SU-DHL-6 (cell line): ENCODE measurements at regions not wholly inside any gene's neighbourhood (a gene's known extent, or its start where the extent isn't known, plus 50 kb on each side); places are given as distances from the start of the nearest gene placed in this dataset.

Experiments used
- EZH2phosphoT487 ChIP-seq: fragments of 200-600 bp; sonication (generic), shearing (Covaris generic); conservative IDR thresholded peaks from 2 replicates; pipeline ENCODE4 v1.6.1; 2018; ENCODE audit warnings: mild to moderate bottlenecking, antibody characterized with exemption, low read length, moderate library complexity, mixed read lengths
- TF ChIP-seq, protein P1 (sequence below): fragments of 200-600 bp; sonication (generic); IDR thresholded peaks from one replicate; pipeline ENCODE4 v1.5.1; 2017; ENCODE audit warnings: antibody characterized with exemption, mild to moderate bottlenecking, low read length, moderate library complexity; ENCODE audit not compliant: insufficient read depth, poor library complexity, severe bottlenecking

DNA sequence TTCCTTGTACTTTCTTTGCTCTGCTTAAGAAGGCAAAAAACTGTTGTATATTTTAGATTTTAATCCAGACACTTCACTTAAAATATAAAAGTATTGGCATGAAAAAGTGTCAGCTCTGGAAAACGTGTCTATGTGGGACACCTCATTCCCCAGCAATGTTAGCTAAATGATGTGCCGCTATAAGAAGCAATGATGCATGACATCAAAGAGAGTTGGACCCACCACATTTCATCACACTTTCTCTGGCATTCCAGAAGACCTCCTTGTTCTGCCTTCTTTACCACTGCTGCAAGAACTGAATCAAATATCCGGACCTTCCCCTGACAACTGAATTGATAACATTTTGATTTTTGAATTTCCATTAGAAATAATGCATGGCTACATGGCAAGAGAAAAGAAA, 242.4 kb upstream of the TANK start:
- TF ChIP-seq, protein P1, sequence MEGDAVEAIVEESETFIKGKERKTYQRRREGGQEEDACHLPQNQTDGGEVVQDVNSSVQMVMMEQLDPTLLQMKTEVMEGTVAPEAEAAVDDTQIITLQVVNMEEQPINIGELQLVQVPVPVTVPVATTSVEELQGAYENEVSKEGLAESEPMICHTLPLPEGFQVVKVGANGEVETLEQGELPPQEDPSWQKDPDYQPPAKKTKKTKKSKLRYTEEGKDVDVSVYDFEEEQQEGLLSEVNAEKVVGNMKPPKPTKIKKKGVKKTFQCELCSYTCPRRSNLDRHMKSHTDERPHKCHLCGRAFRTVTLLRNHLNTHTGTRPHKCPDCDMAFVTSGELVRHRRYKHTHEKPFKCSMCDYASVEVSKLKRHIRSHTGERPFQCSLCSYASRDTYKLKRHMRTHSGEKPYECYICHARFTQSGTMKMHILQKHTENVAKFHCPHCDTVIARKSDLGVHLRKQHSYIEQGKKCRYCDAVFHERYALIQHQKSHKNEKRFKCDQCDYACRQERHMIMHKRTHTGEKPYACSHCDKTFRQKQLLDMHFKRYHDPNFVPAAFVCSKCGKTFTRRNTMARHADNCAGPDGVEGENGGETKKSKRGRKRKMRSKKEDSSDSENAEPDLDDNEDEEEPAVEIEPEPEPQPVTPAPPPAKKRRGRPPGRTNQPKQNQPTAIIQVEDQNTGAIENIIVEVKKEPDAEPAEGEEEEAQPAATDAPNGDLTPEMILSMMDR = no peak
- TF ChIP-seq EZH2phosphoT487 = no peak
